Loucy (cell line): ENCODE measurements at regions not wholly inside any gene's neighbourhood (a gene's known extent, or its start where the extent isn't known, plus 50 kb on each side); places are given as distances from the start of the nearest gene placed in this dataset.

Source experiments
- EZH2phosphoT487 ChIP-seq: fragments of 200-600 bp; IDR thresholded peaks from 2 replicates; pipeline ENCODE4 v1.6.1; 2018; ENCODE audit warnings: antibody characterized with exemption, mild to moderate bottlenecking, moderate library complexity, borderline replicate concordance
- TF ChIP-seq, protein P1 (sequence below): fragments of 200-600 bp; sonication (generic); conservative IDR thresholded peaks from 2 replicates; pipeline ENCODE4 v1.5.1; 2014; ENCODE audit warnings: mild to moderate bottlenecking, antibody characterized with exemption, low read length

DNA sequence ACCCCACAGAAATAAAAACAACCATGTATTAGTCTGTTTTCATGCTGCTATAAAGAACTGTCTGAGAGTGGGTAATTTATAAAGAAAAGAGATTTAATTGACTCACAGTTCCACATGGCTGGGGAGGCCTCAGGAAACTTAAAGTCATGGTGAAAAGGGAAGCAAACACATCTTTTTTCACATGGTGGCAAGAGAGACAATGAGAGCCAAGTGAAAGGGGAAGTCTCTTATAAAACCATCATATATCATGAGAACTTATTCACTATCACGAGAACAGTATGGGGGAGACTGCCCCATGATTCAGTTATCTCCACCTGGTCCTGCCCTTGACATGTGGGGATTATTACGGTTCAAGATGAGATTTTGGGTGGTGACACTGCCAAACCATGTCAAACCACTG, 141.5 kb downstream of the ZMAT3 start:
- TF ChIP-seq, protein P1, sequence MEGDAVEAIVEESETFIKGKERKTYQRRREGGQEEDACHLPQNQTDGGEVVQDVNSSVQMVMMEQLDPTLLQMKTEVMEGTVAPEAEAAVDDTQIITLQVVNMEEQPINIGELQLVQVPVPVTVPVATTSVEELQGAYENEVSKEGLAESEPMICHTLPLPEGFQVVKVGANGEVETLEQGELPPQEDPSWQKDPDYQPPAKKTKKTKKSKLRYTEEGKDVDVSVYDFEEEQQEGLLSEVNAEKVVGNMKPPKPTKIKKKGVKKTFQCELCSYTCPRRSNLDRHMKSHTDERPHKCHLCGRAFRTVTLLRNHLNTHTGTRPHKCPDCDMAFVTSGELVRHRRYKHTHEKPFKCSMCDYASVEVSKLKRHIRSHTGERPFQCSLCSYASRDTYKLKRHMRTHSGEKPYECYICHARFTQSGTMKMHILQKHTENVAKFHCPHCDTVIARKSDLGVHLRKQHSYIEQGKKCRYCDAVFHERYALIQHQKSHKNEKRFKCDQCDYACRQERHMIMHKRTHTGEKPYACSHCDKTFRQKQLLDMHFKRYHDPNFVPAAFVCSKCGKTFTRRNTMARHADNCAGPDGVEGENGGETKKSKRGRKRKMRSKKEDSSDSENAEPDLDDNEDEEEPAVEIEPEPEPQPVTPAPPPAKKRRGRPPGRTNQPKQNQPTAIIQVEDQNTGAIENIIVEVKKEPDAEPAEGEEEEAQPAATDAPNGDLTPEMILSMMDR = no peak
- no peak for TF ChIP-seq EZH2phosphoT487
